ENCODE measurements at regions not wholly inside any gene's neighbourhood (a gene's known extent, or its start where the extent isn't known, plus 50 kb on each side); places are given as distances from the start of the nearest gene placed in this dataset.

- H3K4me1 ChIP-seq (ENCODE audit: control insufficient read depth, insufficient read depth, low read length), result no peaks in the 10 kb centered on the region
- BruUV-seq (replicated peaks), result no TSS peak
- intact Hi-C loops (cut with micrococcal nuclease; ENCODE audit: unreplicated experiment), result no loop called here
- ATAC-seq, result no peak
- no peak for DNase-seq (ENCODE audit: low read depth, low spot score)
- in situ Hi-C loops (cut with HindIII; ENCODE audit: low pct_unique_long_range_greater_than_20kb, low sequenced_read_pairs), result no loop called here
- TF ChIP-seq TCF7L2 (IDR thresholded peaks at IDR 0.05; ENCODE audit: low read depth, low read length) (no peak), SIN3A (IDR thresholded peaks at IDR 0.05; ENCODE audit: borderline replicate concordance, insufficient read depth, low read depth, low read length) (no peak), CTCF (IDR thresholded peaks at IDR 0.05) (no peak), POLR2AphosphoS5 (IDR thresholded peaks at IDR 0.05; ENCODE audit: low read depth, low read length) (no peak)
- TF ChIP-seq, protein P1, sequence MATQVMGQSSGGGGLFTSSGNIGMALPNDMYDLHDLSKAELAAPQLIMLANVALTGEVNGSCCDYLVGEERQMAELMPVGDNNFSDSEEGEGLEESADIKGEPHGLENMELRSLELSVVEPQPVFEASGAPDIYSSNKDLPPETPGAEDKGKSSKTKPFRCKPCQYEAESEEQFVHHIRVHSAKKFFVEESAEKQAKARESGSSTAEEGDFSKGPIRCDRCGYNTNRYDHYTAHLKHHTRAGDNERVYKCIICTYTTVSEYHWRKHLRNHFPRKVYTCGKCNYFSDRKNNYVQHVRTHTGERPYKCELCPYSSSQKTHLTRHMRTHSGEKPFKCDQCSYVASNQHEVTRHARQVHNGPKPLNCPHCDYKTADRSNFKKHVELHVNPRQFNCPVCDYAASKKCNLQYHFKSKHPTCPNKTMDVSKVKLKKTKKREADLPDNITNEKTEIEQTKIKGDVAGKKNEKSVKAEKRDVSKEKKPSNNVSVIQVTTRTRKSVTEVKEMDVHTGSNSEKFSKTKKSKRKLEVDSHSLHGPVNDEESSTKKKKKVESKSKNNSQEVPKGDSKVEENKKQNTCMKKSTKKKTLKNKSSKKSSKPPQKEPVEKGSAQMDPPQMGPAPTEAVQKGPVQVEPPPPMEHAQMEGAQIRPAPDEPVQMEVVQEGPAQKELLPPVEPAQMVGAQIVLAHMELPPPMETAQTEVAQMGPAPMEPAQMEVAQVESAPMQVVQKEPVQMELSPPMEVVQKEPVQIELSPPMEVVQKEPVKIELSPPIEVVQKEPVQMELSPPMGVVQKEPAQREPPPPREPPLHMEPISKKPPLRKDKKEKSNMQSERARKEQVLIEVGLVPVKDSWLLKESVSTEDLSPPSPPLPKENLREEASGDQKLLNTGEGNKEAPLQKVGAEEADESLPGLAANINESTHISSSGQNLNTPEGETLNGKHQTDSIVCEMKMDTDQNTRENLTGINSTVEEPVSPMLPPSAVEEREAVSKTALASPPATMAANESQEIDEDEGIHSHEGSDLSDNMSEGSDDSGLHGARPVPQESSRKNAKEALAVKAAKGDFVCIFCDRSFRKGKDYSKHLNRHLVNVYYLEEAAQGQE (IDR thresholded peaks at IDR 0.05; ENCODE audit: insufficient read depth in 1 of 2, low read depth in 2 of 2, low read length in 1 of 2), result no peak
- CTCF ChIA-PET, result no interaction called here
- H3K36me3 ChIP-seq (ENCODE audit: control insufficient read depth, insufficient read depth, low read length), result no peaks in the 10 kb centered on the region
- H3K4me3 ChIP-seq (ENCODE audit: low read depth in 2 of 2, low read length in 2 of 2), result no peak overlapping the region
- no peak overlapping the region for H3K27ac ChIP-seq (ENCODE audit: low read length)
- H3K27me3 ChIP-seq (ENCODE audit: control insufficient read depth, insufficient read depth, low read length), result no peaks in the 10 kb centered on the region
- POLR2A ChIA-PET, result no interaction called here
- H3K9me3 ChIP-seq (ENCODE audit: control insufficient read depth, insufficient read depth, low read depth, low read length), result no peaks in the 10 kb centered on the region
Observed at GRCh38 chr2:6036211-6036610, 344.0 kb downstream of the SOX11 start.

DNA sequence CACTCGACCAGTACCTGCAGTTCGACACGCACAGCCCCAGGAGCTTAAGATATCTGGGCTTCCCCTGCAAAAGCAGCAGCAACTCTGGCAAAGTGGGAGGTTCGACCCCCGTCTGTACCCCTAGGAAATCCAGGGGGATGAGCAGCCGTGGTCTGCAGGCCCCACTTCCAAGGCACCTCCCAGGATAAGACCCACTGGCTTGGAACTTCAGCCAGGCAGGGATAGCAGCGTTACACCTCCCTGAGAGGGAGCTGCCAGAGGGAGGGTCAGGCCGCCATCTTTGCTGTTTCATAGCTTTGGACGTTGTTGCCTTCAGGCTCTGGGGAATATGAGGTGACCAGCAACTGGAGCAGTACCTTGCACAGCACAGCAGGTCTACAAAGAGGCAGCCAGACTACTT is 351.1 kb downstream of the SOX11 start:
- ChIA-PET CTCF (no interaction called here), POLR2A (no interaction called here)
- H3K27me3 ChIP-seq (ENCODE audit: control insufficient read depth, insufficient read depth, low read length), result no peaks in the 10 kb centered on the region
- DNase-seq (ENCODE audit: low read depth, low spot score) (no peak), ATAC-seq (no peak)
- H3K36me3 ChIP-seq (ENCODE audit: control insufficient read depth, insufficient read depth, low read length), result no peaks in the 10 kb centered on the region
- intact Hi-C loops (cut with micrococcal nuclease; ENCODE audit: unreplicated experiment) (no loop called here), in situ Hi-C loops (cut with HindIII; ENCODE audit: low pct_unique_long_range_greater_than_20kb, low sequenced_read_pairs) (no loop called here)
- H3K4me1 ChIP-seq (ENCODE audit: control insufficient read depth, insufficient read depth, low read length), result no peaks in the 10 kb centered on the region
- no peak overlapping the region for H3K4me3 ChIP-seq (ENCODE audit: low read depth in 2 of 2, low read length in 2 of 2)
- H3K27ac ChIP-seq (ENCODE audit: low read length), result no peak overlapping the region
- TF ChIP-seq SIN3A (IDR thresholded peaks at IDR 0.05; ENCODE audit: borderline replicate concordance, insufficient read depth, low read depth, low read length) (no peak), TCF7L2 (IDR thresholded peaks at IDR 0.05; ENCODE audit: low read depth, low read length) (no peak), POLR2AphosphoS5 (IDR thresholded peaks at IDR 0.05; ENCODE audit: low read depth, low read length) (no peak), CTCF (IDR thresholded peaks at IDR 0.05) (no peak)
- TF ChIP-seq, protein P1 (IDR thresholded peaks at IDR 0.05; ENCODE audit: insufficient read depth in 1 of 2, low read depth in 2 of 2, low read length in 1 of 2), result no peak
- no peaks in the 10 kb centered on the region for H3K9me3 ChIP-seq (ENCODE audit: control insufficient read depth, insufficient read depth, low read depth, low read length)
- BruUV-seq (replicated peaks), result no TSS peak
